ENCODE measurements at regions not wholly inside any gene's neighbourhood (a gene's known extent, or its start where the extent isn't known, plus 50 kb on each side); places are given as distances from the start of the nearest gene placed in this dataset.

DNA sequence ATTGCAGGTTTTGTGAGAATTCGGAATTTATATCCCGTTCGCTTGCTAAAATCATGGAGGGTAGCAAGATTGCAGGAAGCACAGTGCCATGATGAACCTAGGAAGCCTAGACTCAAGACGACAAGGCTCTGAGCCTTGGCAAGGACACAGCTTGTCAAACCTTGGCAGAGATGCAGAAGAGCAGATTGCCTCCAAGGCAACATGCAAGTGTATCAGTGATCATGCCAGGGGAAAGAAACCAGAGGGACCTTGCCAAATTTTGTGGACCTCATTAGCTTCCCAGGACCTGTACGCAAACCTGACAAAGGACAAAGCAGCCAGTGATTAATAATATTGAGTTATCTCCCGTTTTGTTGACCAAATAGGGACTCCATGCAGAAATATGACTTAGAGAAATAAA is 159.7 kb downstream of the GOLIM4 start:
- no peaks in the 10 kb centered on the region for H3F3A ChIP-seq (ENCODE audit: insufficient read depth, low read length)
- H3K27me3 ChIP-seq (ENCODE audit: insufficient read depth, low read length) = no peaks in the 10 kb centered on the region
- no peak overlapping the region for H3K4me3 ChIP-seq (ENCODE audit: low read depth, low read length, poor library complexity, severe bottlenecking)
- H3K79me2 ChIP-seq (ENCODE audit: insufficient read depth, low read length) = no peaks in the 10 kb centered on the region
- no peak overlapping the region for H3K4me2 ChIP-seq (ENCODE audit: low read length)
- no peaks in the 10 kb centered on the region for H4K20me1 ChIP-seq (ENCODE audit: insufficient read depth, low read length)
- no peaks in the 10 kb centered on the region for H3K9me2 ChIP-seq (ENCODE audit: low read depth, low read length)
- no peaks in the 10 kb centered on the region for H3K9me3 ChIP-seq (ENCODE audit: low read length)
- TF ChIP-seq EZH2 (IDR thresholded peaks at IDR 0.05; ENCODE audit: borderline replicate concordance, low read length) (no peak), CTCF (IDR thresholded peaks at IDR 0.05; ENCODE audit: low read length) (no peak)
- H3K36me3 ChIP-seq (ENCODE audit: insufficient read depth, low read length) = no peaks in the 10 kb centered on the region
- H3K27ac ChIP-seq (ENCODE audit: low read depth, low read length, poor library complexity, severe bottlenecking) = no peak overlapping the region
- H2AFZ ChIP-seq (ENCODE audit: low read length) = no peak overlapping the region
- H3K4me1 ChIP-seq (ENCODE audit: insufficient read depth, low read length, severe bottlenecking) = no peaks in the 10 kb centered on the region
- no peak overlapping the region for H3K9ac ChIP-seq (ENCODE audit: low read length)

- Histone ChIP-seq H3K4me3 (ENCODE audit: low read depth, low read length, poor library complexity, severe bottlenecking) (no peak overlapping the region), H3K9me3 (ENCODE audit: low read length) (no peaks in the 10 kb centered on the region), H3K4me1 (ENCODE audit: insufficient read depth, low read length, severe bottlenecking) (no peaks in the 10 kb centered on the region), H3K4me2 (ENCODE audit: low read length) (no peak overlapping the region), H3K27me3 (ENCODE audit: insufficient read depth, low read length) (no peaks in the 10 kb centered on the region), H3F3A (ENCODE audit: insufficient read depth, low read length) (no peaks in the 10 kb centered on the region), H3K9ac (ENCODE audit: low read length) (no peak overlapping the region), H2AFZ (ENCODE audit: low read length) (no peak overlapping the region), H3K27ac (ENCODE audit: low read depth, low read length, poor library complexity, severe bottlenecking) (no peak overlapping the region), H4K20me1 (ENCODE audit: insufficient read depth, low read length) (no peaks in the 10 kb centered on the region), H3K9me2 (ENCODE audit: low read depth, low read length) (no peaks in the 10 kb centered on the region), H3K36me3 (ENCODE audit: insufficient read depth, low read length) (no peaks in the 10 kb centered on the region), H3K79me2 (ENCODE audit: insufficient read depth, low read length) (no peaks in the 10 kb centered on the region)
- no peak for TF ChIP-seq CTCF (IDR thresholded peaks at IDR 0.05; ENCODE audit: low read length)
- TF ChIP-seq EZH2 (IDR thresholded peaks at IDR 0.05; ENCODE audit: borderline replicate concordance, low read length) = no peak
Observed at GRCh38 chr3:167930453-167930852, 165.3 kb downstream of the GOLIM4 start.

DNA sequence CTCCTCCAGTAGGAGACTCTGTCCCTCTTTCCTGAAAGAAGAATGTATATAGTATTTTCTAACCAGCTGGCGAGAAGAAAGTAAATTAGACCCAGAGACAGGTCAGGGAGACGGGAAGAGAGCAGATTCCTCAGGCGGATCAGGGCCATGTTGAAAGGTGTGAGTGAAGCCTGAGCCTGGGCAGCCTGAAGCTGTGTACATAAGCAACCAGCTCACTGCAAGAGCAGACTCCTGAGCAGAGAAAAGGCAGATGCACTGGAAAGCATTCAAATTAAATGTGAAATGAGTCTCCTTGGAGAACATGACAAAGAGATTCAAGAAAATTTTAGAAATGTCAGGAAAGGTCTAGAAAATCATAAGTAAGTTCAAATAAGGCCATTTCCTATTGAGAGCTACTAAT is 165.8 kb downstream of the GOLIM4 start:
- no peaks in the 10 kb centered on the region for H3K27me3 ChIP-seq (ENCODE audit: insufficient read depth, low read length)
- no peaks in the 10 kb centered on the region for H3K79me2 ChIP-seq (ENCODE audit: insufficient read depth, low read length)
- no peak overlapping the region for H3K27ac ChIP-seq (ENCODE audit: low read depth, low read length, poor library complexity, severe bottlenecking)
- no peak overlapping the region for H3K4me3 ChIP-seq (ENCODE audit: low read depth, low read length, poor library complexity, severe bottlenecking)
- H2AFZ ChIP-seq (ENCODE audit: low read length) = no peak overlapping the region
- H3F3A ChIP-seq (ENCODE audit: insufficient read depth, low read length) = no peaks in the 10 kb centered on the region
- H3K9me2 ChIP-seq (ENCODE audit: low read depth, low read length) = no peaks in the 10 kb centered on the region
- TF ChIP-seq EZH2 (IDR thresholded peaks at IDR 0.05; ENCODE audit: borderline replicate concordance, low read length) (no peak), CTCF (IDR thresholded peaks at IDR 0.05; ENCODE audit: low read length) (no peak)
- H3K4me1 ChIP-seq (ENCODE audit: insufficient read depth, low read length, severe bottlenecking) = no peaks in the 10 kb centered on the region
- no peak overlapping the region for H3K4me2 ChIP-seq (ENCODE audit: low read length)
- no peaks in the 10 kb centered on the region for H3K9me3 ChIP-seq (ENCODE audit: low read length)
- no peaks in the 10 kb centered on the region for H3K36me3 ChIP-seq (ENCODE audit: insufficient read depth, low read length)
- H4K20me1 ChIP-seq (ENCODE audit: insufficient read depth, low read length) = no peaks in the 10 kb centered on the region
- H3K9ac ChIP-seq (ENCODE audit: low read length) = no peak overlapping the region

All from OCI-LY1 (cell line).